GM18861 (cell line): ENCODE measurements at regions not wholly inside any gene's neighbourhood (a gene's known extent, or its start where the extent isn't known, plus 50 kb on each side); places are given as distances from the start of the nearest gene placed in this dataset.

Experiments
- ATAC-seq: cut with Tn5 transposase; IDR thresholded peaks from one replicate; pipeline ENCODE4 v1.9.1; 2021; ENCODE audit not compliant: unreplicated experiment

GRCh38 chr2:19785867-19786266 is 115.9 kb downstream of the TTC32 start:
- no peak for ATAC-seq

GRCh38 chr2:19785447-19785846 is 116.3 kb downstream of the TTC32 start:
- ATAC-seq, result no peak

DNA sequence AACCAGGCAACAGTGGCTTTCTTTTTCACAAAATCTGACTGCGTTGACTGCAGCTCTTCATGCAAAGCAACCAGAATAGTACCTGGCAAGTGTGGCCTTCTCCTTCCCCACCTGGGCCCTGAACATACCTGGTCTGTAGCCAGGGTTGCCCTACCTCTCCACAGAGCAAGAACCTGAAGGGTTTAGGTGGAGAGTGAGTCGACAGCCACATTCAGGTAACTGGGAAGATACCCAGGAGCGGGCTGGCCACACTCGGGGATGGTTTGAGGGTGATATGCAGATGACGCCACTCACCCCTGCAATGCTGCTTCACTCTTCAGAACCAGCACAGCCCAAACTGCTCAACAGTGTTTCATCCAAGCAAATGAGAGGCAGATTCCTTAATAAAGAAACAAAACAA is 117.3 kb downstream of the TTC32 start:
- ATAC-seq, result no peak

GRCh38 chr2:19783935-19784334 is 117.8 kb downstream of the TTC32 start:
- ATAC-seq, result no peak

DNA sequence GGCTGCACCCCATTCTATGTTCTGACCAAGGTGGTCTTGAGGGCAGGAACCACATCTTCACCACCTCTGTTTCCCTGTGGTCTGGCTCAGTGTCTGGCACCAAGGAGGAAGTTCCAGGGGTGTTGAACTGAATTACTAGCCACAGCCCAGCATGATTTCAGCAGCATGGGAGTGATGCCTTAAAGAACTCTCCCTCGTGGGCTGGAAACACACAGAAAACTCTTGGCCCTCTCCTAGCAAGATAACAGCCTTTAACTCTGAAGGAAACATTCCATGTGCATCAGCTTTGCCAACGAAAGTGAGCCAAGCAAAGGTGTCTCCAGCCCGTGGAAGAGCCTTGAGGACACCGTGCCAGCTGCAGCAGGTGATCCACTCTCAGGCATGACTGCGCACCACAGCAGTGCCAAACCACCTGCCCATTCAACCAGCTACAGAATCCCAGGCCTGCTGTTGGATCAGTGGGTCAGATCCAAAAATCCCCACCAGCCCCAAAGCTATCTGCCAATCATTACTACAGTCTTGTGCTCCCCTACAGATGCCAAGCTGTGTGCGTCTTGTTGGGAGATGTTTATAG is 124.8 kb downstream of the TTC32 start:
- no peak for ATAC-seq

DNA sequence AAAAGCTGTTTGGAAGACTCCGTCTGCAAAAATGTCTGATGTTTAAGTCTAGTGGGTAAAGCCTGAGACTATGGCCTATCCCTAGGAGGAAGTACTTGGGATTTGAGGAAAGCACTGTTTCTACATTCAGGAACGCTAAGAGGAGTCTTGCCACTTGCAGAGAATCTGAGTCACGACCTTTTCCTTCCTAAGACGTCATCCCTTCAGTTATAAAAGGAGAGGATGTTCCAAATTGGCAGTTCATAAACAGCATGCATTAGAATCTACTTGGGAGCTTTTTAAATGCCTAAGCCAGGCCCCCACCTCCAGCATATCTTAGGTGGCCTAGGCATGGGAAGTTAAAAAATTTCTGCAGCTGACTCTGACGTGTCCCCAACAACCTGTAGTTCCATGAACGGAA is 125.9 kb downstream of the TTC32 start:
- no peak for ATAC-seq

GRCh38 chr2:19775315-19775714 is 126.5 kb downstream of the TTC32 start:
- no peak for ATAC-seq

- ATAC-seq, result no peak
Observed at GRCh38 chr2:19774805-19775176, 127.0 kb downstream of the TTC32 start.

GRCh38 chr2:19772981-19773380 is 128.8 kb downstream of the TTC32 start:
- ATAC-seq, result no peak

GRCh38 chr2:19769513-19769912 is 132.3 kb downstream of the TTC32 start:
- no peak for ATAC-seq

GRCh38 chr2:19767899-19768298 is 133.9 kb downstream of the TTC32 start:
- ATAC-seq, result no peak

- no peak for ATAC-seq
Observed at GRCh38 chr2:19764998-19765397, 136.8 kb downstream of the TTC32 start.

DNA sequence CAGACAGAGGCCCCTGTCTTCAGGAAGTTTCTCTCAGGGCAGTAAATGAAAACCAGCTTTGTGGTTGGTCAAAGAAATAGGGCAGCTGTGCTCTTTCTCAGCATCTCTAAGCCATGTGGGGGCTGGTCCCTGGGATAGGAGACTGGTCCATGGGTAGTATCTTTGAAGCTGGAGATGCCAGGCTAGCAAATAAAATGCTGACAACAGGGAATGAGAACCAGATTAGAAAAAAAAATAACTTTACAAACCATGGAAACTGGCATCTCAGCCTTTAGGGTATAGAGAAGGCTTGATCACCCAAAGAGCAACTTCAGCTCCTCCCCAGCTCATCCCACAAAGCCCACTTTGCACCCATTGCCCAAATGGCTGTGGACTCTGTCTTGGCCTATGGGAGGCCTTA is 138.1 kb downstream of the TTC32 start:
- no peak for ATAC-seq

- ATAC-seq, result no peak
Observed at GRCh38 chr2:19762959-19763605, 138.7 kb downstream of the TTC32 start.

DNA sequence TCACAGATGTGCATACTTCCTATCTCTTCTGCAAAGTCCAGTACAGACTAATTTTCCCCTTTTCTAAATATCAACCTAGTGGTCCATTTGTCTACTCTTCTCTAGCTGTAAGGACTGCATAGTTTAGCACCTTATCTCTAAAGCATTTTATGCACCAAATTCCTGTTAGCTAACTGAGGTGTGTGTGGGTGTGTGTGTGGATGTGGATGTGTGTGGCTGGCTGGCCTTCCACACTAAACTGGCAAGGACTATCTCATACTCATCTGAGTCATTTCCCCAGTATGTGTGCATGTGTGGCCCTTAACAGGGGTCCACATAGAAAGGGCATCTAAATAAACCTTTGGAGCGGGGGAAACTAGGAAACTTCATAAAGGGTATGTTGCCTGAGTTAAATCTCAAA is 139.6 kb downstream of the TTC32 start:
- no peak for ATAC-seq

- no peak for ATAC-seq
Observed at GRCh38 chr2:19759880-19760279, 141.9 kb downstream of the TTC32 start.

GRCh38 chr2:19758658-19759057 is 143.1 kb downstream of the TTC32 start:
- no peak for ATAC-seq

- no peak for ATAC-seq
Observed at GRCh38 chr2:19757586-19757985, 144.2 kb downstream of the TTC32 start.

- no peak for ATAC-seq
Observed at GRCh38 chr2:19754907-19755306, 146.9 kb downstream of the TTC32 start.

DNA sequence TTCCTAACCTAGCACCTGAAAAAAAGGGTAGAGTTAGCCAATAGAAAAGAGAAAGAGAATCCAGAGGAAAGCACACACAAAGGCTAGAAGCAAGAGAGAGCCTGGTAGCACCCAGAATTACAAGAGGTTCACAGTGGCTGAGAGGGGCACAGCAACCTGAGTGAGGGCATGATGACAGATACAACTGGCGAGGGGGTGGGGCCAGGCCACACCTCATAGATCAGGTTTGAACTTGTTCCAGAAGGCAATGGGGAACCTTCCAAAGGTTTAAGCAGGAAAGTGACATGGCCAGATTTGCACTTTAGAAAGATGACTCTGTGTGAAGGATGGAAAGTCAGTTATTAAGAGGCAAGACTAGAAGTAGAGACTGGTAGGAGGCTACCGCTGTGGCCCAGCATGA is 148.0 kb downstream of the TTC32 start:
- no peak for ATAC-seq

DNA sequence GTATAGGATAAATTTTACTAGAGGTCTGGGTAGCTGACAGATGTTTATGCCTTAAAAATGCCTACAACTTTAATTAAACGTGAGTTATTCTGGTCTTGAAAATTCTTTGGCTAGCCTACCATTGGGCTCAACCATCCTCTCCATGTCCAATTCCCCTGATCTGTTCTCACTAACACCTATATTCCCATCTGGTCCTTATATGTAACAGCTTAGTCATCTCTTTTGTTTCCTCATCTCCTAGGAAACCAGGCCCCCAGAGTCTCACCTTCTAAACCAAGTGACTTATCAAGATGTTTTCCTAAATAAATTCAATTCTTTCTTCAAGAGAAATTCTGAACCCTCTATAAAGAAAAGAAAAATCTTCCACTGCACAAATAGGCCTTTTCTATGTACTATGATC is 148.5 kb downstream of the TTC32 start:
- ATAC-seq, result no peak

- no peak for ATAC-seq
Observed at GRCh38 chr2:19752500-19752899, 149.3 kb downstream of the TTC32 start.

- no peak for ATAC-seq
Observed at GRCh38 chr2:19751631-19752030, 150.2 kb downstream of the TTC32 start.
